ENCODE measurements at regions not wholly inside any gene's neighbourhood (a gene's known extent, or its start where the extent isn't known, plus 50 kb on each side); places are given as distances from the start of the nearest gene placed in this dataset.

- TF ChIP-seq CTCF (IDR thresholded peaks at IDR 0.05), result no peak
- no peak for TF ChIP-seq EP300 (IDR thresholded peaks at IDR 0.05)
Observed at GRCh38 chr15:77810130-77810571, 177.4 kb upstream of the LINGO1 start.

Measured in ovary (tissue), 3 donors.